GM19463 (cell line): ENCODE measurements at regions not wholly inside any gene's neighbourhood (a gene's known extent, or its start where the extent isn't known, plus 50 kb on each side); places are given as distances from the start of the nearest gene placed in this dataset.
A peak's percentile ranks its signal among the peaks of the same experiment; 100 is the strongest.

Experiments
- ATAC-seq: cut with Tn5 transposase; IDR thresholded peaks from one replicate; pipeline ENCODE4 v1.9.1; 2021; ENCODE audit warnings: mild to moderate bottlenecking, moderate library complexity; ENCODE audit not compliant: unreplicated experiment

DNA sequence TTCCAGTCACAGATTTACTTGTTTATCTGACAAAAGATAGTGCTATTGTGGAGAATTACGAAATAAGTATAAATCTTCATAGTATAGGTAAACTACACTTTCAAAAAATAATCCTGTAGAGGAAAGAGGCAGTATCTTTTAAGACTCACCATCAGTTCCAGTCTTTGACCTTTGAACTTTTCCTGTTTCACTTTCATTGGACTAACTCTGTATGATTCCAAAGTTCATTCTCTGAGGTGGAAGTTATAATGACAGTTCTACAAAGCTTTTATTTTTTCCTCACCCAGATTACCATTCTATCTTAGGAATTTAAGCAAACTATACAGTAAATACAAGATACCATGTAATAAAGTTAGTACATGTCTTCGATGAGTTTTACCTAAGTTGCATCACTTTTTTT lies 901.3 kb upstream of the SEMA6A start:
- ATAC-seq = no peak

DNA sequence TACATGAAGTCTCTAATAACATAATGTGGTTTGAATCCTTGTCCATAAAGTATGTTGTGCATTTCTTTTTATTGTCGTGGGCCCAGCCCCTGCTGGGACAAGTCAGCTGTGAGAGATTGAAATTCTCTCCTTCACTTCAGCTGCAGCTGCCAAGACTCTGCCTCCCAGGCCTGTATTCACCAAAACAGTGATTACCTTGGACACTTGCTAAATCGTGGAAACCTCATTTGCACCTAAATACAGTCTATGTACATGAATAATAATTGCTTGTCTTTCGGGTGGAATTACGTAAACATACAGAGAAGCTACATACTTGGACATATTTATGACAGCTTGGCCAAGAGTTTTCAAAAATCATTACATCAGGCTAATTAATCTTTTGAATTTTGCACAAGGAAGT lies 898.5 kb upstream of the SEMA6A start:
- ATAC-seq = no peak

DNA sequence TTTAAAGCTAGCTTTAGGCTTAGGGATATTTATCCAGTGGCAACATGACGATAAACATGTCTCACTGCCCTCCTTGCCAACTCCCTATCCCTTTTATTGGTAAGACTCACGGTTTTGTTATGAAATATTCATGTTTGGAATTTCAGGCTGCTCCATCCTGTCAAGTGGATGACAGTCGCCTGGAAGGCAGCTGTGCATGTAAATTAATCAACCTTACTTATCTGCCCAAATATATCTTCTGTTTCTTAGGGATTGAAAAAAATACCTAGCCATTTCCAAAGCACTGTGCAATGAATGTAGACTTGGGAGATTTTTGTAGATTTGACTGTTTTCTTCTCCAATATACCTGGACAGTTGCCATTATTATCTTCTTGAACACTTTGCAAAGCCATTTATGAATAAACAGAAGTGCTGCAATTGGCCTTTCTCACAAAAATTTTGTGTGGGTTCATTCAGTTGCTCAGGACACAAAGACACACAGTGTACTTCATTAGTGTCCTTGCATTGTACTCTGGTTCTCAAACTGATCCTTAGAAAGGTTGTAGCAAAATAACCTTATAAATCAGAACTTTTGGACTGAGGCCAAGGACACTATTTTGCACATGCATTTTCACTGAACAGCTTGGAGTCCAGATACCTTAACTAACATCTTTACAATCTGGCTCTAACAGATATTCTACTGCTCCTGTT lies 889.4 kb upstream of the SEMA6A start:
- ATAC-seq = no peak

DNA sequence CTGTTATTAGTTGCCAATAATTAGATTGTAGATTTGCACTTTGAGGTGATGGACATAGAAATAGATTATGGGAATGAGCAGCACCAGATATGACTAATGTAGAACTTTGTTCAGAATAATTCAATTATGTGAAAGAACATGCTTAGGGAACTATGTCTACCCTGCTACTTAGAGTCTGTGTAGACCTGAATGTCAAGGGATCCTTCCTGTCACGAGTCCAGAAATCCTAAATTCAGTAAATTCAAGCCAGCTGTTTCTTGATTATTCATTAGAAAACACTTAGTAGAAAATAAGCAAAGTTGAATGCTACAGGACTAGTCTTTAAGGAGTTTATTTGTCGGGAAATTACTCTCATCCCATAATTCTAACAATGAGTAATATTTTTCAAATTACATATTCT lies 887.3 kb upstream of the SEMA6A start:
- no peak for ATAC-seq

DNA sequence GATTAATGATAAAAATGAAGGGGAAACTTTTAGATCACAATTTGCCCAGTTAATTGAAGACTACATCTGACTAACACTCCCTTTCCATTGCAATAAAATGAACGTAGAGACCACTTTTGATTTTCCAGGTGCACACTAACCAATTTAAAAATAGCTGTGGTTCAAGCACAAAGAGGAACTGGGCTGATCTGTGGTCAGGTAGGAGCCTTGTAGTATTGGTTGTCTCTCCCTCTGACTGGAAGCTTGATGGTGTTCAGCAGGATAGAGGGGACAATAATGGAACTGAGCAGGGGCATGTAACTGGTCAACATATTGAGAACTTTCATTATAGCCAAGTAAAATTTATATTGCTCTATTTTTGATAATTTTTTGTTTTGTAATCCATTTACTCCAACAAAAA lies 886.8 kb upstream of the SEMA6A start:
- peak; percentile 70 for ATAC-seq

DNA sequence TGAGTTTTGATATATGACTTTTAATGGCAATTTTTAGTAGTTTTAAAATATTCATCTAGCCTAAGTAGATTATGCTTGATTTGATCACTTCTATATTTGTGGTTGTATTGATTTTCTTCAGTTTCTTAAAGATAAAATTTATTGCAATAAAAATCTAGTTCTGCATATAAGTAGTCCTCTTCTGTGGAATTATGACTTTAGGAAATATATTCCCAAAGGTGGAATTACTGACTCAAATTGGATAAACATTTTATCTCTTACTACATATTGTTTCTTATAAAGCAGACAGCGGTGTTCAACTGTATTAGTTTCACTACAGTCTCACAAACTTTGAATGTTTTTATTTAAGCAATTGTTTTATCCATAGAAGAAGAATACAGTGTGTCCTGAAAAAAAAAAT lies 883.0 kb upstream of the SEMA6A start:
- no peak for ATAC-seq

DNA sequence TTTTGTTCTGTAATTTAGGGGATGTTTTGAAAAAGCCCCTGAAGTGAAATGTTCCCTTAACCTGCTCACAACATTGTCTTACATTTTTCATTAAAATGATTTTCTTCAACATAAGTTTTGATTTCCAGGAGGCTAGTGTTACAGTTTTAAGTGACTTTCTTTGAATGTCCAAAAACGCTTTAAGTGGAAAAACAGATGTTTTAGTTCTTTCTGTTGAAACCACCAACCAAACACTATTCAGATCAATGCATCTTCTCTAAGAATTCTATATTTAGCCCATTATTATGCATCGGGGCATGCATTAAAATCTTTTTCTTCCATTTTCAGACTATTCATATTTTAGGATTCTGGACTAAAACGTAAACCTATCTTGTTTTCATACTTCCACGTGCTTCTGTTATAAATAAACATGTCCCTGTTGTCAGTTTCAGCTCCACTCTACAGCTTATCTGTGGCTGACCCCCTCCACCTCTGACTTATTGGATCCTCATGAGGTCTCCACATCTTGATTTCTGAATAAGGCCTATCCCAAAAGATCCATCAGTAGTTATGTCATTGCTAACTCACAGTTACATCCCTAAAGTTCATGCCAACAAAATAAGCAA lies 882.3 kb upstream of the SEMA6A start:
- ATAC-seq = no peak

DNA sequence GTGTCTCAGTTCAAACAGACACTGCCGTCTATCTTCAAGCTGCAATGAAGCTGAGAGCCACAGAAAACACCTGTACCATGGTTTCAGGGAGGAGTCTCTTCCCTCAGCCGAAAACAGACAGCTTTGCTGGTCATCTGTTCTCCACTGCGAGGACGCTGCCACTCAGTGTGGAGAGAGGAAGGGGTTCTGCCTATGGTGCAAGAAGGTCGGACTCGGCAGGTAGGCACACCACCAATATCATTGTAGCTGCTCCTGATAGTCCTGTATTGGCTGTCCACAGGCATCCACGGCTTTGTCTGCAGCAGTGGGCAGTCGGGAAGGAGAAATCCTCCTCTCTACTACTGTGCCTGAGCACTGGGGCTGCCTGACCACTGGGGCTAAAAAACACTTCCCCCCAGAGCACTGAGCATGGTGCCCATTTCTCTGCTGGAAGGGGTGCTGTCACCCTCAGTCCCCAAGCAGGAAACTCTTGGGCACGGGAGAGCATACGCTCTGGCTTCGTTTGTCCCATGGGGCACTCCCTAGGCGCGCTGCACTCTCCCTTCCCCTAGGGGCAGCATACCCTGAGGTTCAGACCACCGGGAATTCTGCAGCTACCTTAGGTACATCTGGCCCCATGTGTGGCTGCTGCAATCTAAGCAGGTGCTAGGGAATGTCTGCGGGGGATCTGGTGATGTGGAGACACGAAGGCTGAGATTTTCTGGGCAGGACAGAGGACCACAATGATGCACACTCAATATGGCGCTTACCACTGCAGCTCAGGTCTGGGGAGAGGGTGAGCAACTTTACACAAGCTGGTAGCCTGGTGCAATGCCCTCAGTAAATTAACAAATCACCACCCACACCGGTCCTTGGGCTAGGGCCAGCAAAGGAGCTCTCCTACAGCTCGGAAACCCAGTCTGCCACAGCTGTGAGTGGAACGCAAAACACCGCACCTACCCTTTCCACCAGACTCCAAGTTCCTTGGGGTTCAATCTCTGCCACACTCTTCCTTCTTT lies 880.9 kb upstream of the SEMA6A start:
- ATAC-seq = peak; percentile 29

DNA sequence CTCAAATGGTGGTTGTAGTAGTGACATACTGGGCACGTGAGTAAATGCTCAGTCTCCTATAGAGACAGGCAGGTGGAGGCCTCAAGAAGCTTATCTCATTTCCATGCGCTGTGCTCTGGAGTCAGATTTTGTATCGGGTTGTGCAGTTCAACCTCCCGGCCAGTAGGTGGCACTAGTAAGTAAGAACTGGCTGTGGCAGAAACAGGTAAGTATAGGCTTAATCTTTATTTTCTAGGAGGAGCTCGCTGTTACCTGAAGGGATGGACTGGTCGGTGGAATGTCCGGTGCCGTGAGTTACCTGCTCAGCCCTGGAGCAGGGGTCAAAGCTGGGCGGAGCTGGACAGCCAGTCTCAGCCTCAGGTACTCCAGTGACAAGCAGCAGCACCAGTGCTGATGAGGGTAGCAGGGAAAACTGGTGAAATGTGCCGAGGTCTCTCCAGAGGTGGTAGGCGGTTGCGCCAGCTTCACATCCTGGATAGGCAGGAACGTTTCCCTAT lies 880.1 kb upstream of the SEMA6A start:
- ATAC-seq = peak; percentile 87

DNA sequence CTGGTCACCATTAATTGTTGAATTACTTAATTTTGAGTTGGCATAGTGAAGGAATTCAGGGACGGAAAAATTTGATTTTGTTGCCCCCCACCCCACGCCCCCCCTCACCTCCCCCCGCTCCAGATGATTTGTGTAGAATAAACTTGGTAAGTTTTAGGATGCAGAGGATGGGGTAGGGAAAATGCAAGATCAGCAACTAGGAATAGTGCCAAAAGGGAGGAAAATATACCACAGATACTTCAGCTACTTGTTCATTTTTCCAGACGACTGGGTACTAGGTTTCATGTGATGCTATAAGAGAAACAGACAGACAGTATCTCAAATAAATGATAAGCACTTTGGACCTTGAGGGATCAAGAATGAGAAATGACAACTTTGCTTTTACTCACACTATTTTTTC lies 862.2 kb upstream of the SEMA6A start:
- no peak for ATAC-seq

DNA sequence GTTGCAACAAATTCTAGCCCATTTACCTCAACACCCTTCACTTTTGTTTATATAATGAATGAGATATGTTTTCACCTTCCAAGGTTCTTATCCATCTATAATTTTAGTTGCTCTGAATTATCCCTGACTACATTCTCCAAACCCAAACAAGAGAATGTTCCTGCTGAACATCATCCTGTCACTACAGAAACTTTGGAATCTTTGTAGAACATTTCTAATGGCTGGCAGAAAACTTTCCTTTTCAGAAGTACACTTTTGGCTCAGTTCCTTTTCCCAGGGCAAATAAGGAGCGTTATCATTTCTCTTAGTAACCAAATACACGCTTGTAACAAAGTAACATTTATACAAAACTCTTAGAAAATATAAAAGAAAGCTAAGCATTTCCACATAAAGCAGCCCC lies 860.6 kb upstream of the SEMA6A start:
- ATAC-seq = no peak

DNA sequence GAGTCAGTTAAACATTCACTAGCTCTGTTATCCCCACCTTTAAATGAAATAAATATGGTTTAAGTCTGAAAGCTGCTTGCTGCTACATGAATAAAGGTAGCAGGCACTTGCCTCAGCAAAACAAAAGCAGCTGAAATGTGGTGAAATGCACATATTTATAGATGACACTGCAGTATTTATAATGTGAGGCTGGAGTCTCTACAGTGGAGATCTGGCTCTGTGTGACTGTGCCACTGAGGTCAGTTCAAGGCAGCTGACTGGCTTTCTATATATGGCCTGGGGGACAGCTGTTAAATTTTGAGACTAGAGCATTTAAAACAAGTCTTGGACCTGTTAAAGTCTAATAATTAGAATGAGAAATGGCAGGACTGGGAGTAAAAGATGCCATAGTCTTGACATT lies 859.6 kb upstream of the SEMA6A start:
- no peak for ATAC-seq

DNA sequence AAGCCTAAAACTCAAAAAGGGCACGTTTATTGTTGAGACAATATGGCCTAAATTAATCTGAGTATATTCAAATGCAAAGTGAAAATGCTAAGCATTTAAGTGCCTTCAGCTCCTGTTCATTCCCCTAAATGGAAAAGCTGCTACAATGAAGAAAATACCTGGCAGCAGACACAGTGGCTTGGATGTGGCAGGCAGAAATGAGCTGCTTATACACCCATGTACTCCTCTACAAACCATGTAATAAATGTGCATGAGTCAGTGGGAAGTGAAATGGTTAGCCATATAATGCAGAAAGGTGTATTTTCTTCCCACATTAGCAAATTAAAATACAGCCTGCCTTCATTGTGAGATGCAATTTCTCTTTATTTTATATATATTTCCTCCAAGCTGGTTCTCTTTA lies 859.2 kb upstream of the SEMA6A start:
- no peak for ATAC-seq

DNA sequence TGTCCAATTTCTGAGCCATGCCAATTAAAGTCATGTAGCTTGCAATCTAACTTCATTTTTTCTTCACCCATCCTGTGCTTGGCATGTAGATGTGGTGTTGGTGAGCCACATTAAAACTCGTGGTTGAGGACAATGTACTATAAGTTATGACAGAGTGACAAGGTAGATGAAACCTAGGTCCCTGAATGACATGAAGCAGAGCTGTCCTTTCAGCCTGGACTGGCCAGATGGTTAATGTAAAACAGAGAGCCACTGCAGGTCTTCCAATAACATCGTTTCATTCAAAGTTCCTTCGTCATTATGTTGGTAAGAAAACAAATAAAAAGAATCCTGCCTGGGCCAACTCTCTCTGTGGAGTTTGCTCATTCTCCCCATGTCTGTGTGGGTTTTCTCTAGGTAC lies 856.5 kb upstream of the SEMA6A start:
- ATAC-seq = no peak

DNA sequence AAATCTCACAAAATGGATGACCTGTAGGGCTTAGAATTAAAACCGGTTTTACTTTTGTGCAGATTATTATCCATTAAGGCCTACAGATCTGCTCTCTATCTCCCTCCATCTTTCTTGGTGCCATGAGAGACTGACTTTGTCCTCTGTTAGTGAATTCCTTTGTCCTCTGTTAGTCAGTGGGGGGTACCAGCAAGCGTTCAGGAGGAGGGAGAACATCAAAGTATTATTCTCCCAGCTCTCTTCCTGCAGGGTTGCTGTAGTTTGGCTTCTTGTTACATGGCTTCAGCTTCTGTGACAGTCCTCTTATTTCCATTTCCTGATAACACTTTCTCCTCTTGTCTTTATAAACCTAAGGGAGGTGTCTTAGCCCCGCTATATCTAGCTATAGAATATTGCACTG lies 850.5 kb upstream of the SEMA6A start:
- no peak for ATAC-seq

DNA sequence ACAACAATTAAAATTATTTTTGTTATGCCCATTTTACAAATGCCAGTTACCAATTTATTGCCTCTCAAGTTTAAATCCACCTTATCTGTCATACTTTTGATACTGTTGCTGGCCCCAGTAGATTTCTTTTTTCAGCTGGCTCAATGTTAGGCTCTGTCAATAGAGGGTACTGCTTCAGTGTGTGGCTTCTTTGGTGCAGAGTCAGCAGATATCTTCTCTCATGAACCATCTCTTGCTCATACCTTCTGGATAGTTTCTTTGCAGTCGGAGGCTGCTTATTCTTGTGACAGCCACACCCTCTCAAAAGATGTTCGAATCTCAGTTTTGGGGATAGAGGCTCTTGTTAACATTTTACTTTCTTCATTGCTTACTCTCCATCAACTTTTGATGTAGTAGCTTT lies 849.9 kb upstream of the SEMA6A start:
- ATAC-seq = no peak

DNA sequence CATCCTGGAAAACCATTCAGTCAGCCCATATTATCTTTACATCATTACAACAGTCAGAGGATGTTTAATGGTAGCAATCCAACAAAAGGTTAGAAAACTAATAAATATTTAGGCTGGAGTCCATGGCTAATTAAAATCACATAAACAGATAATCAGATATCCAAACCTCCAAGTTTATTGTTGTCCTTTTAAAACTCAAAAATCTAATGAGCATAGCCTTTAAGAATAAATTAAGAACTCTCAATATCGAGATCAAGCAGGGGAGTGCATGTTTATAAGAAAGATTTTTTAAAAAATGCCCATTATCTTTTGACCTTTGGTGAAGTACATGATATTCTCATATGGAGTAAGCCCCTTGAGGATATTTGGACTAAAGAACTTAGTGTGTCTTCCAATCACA lies 842.9 kb upstream of the SEMA6A start:
- no peak for ATAC-seq

DNA sequence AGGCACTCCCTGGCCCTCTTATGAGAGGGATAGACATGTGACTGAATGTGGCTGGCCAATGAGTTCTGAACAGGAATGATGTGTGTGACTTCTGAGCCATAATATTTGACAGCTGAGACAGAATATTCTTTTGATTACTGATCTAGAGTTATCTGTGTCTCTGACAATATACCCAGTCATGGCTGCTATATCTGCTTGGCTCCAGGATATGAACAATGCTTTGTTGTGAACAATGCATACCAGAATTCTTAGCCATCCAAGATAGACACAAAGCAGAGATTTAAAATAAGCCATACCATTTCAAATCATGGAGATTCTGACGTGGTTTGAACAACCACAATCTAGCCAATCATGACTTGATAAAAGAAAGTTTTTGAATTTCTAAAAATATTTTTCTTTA lies 840.3 kb upstream of the SEMA6A start:
- no peak for ATAC-seq

DNA sequence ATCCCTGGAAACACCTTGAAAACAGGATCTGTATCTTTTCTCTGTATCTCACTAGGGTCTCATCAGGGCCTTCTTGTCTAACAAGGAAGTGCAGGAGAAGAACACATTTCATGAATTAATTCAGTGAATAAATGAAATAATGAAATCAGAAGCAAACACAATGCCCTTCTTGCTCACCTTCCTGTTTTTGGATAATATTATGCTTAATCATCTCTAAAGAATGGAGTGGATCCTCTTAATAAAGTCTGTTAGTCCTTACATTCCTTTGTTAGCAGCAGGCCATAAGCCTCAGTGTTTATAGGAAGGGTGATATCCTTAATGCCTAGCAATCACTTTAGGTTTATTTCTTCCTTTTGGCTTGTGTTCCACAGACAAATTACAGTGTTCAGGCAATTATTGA lies 837.1 kb upstream of the SEMA6A start:
- no peak for ATAC-seq

DNA sequence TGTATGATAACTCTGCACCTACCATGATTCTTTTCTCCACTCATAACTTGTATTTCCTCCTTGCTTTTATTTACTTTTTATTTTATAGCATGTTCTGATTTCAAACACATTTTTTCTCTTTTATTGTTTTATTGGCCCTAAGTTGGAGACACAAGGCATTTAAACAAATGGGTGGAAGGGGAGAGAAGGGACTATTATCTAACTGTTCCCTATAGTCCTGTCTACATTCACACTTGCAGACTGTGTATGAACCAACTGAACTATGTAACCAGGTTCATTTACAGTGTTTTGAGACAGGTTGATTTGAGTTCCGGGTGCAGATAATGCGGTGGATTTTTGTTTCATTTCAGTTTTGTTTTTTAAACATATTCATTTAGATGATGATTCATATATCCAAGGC lies 830.6 kb upstream of the SEMA6A start:
- ATAC-seq = no peak

DNA sequence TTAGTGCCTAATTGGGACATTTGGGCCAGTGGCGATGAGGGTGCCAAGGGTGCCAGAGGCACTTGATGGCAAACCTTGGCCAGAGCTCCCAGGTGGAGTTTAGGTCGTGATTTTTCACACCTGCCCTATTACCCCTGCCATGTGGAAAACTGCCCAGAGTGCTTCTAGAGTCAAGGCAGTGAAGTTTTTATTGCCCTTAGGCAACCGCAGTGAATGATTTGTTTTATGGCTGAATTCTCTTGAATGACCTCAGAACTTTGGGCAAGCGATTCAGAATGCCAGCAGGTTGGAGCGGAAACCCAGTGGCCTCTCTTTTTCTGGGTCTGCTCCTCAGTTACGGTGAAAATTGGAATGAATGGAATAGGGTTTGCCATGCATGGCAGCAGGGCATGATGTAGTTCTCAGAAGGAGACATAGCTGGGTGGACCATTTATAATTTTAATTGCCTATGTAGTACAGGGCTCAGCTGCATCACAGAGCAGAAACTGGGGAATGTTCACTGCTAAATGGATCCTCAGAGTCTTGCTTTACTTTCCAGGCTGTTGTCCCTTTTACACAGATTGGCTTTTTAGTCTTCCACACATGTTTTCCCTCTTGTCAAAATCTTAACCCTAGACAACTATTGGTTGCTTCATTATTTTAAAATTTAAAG lies 820.0 kb upstream of the SEMA6A start:
- ATAC-seq = no peak
